RWPE2 (cell line): ENCODE measurements at regions not wholly inside any gene's neighbourhood (a gene's known extent, or its start where the extent isn't known, plus 50 kb on each side); places are given as distances from the start of the nearest gene placed in this dataset.

ENCODE experiments used
- ATAC-seq: fragments of 200-7000 bp; cut with Tn5 transposase; 3 replicates; pipeline ENCODE4 v1.9.1; 2021; ENCODE audit warnings: low read depth
- DNase-seq: peaks from one replicate; pipeline ENCODE4 v3.0.0-alpha.2; 2020; ENCODE audit warnings: low spot score
- H3K27ac ChIP-seq: fragments of 450-650 bp; 2 replicates; pipeline ENCODE4 v1.5.1; 2017; ENCODE audit warnings: mild to moderate bottlenecking; ENCODE audit not compliant: poor library complexity, severe bottlenecking
- H3K27me3 ChIP-seq: fragments of 250-450 bp; sonication (Bioruptor Pico); 2 replicates; pipeline ENCODE4 v1.5.1; 2021; ENCODE audit warnings: mild to moderate bottlenecking, moderate library complexity; ENCODE audit not compliant: insufficient read depth, poor library complexity, severe bottlenecking
- H3K36me3 ChIP-seq: fragments of 250-450 bp; sonication (Bioruptor Pico); 2 replicates; pipeline ENCODE4 v1.5.1; 2020; ENCODE audit warnings: low read depth, mild to moderate bottlenecking, moderate library complexity
- H3K4me1 ChIP-seq: fragments of 250-450 bp; sonication (Bioruptor Pico); 2 replicates; pipeline ENCODE4 v1.5.1; 2021; ENCODE audit warnings: mild to moderate bottlenecking, moderate library complexity; ENCODE audit not compliant: insufficient read depth, poor library complexity, severe bottlenecking
- H3K4me3 ChIP-seq: fragments of 250-450 bp; sonication (Bioruptor Pico); 2 replicates; pipeline ENCODE4 v1.5.1; 2021; ENCODE audit warnings: mild to moderate bottlenecking, moderate library complexity; ENCODE audit not compliant: severe bottlenecking
- H3K9me3 ChIP-seq: fragments of 250-450 bp; sonication (Bioruptor Pico); 2 replicates; pipeline ENCODE4 v1.5.1; 2021; ENCODE audit warnings: mild to moderate bottlenecking, moderate library complexity; ENCODE audit not compliant: severe bottlenecking
- CTCF ChIP-seq: fragments of 450-650 bp; IDR thresholded peaks from one replicate; pipeline ENCODE4 v1.5.1; 2017; ENCODE audit warnings: mild to moderate bottlenecking, moderate library complexity; ENCODE audit not compliant: poor library complexity, severe bottlenecking

DNA sequence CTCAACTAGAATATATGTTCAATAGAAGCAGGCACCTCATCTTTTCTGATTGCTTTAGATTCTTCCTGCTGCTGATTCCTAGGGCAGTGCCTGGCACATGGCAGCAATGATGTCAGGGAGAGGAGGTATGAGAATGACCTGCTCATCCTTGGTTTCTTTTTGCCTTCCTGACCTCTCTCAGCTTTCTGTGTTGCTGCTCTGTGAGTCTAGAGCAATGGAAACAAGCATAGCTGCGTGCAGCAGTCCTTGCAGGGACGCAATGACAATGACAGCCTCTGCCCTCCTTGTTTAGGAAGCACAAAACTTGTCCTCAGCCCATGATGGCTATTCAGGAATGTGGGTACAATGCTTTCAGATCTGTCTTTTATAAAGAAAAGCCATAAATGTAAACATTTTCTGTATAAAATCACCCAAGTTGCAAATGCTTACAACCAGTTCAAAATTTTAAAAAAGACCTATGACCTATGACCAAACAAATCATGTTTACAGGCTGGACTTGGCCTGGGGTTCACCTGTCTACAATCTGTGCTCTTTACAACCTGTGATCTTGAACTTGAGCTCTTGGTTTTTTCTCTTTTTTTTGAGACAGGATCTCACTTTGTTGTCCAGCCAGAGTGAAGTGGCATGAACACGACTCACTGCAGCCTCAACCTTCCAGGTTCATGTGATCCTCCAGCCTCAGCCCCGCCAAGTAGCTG is 549.4 kb upstream of the ATP2B1 start:
- DNase-seq (no peak), ATAC-seq (no peak)
- peaks cover 11% of the 10 kb centered on the region for H3K4me1 ChIP-seq
- no peak for TF ChIP-seq CTCF
- H3K27ac ChIP-seq, result no peak overlapping the region
- no peak overlapping the region for H3K4me3 ChIP-seq
- no peaks in the 10 kb centered on the region for H3K9me3 ChIP-seq
- no peaks in the 10 kb centered on the region for H3K27me3 ChIP-seq
- H3K36me3 ChIP-seq, result no peaks in the 10 kb centered on the region

DNA sequence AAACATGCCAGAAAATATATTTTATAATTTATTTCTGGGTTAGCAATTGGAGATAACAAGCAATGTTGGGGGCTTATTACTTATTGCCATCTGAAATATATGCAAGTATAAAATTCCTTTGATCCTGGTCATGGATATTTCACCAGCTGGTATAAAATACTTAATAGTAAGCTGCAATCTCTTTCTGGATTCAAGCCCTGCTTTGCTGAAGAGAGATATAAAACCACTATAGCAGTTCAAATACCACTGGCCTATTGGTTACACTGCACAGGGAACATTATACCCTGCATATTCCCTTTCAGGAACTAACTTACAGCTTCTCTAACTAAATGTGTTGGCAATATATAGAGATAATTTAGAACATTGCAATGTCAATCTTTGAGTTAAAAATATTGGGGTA is 546.2 kb upstream of the ATP2B1 start:
- H3K4me1 ChIP-seq, result peaks cover 19% of the 10 kb centered on the region
- H3K9me3 ChIP-seq, result no peaks in the 10 kb centered on the region
- TF ChIP-seq CTCF, result no peak
- DNase-seq (no peak), ATAC-seq (no peak)
- no peaks in the 10 kb centered on the region for H3K36me3 ChIP-seq
- H3K27me3 ChIP-seq, result no peaks in the 10 kb centered on the region
- H3K27ac ChIP-seq, result no peak overlapping the region
- no peak overlapping the region for H3K4me3 ChIP-seq

- H3K9me3 ChIP-seq, result no peaks in the 10 kb centered on the region
- peaks cover 19% of the 10 kb centered on the region for H3K4me1 ChIP-seq
- peak; percentile 75 for TF ChIP-seq CTCF
- DNase-seq, result peak; percentile 91
- no peaks in the 10 kb centered on the region for H3K36me3 ChIP-seq
- no peak overlapping the region for H3K4me3 ChIP-seq
- H3K27me3 ChIP-seq, result no peaks in the 10 kb centered on the region
- peak overlapping the region; percentile 40 for H3K27ac ChIP-seq
- peak; percentile 100 for ATAC-seq
Observed at GRCh38 chr12:90253674-90254181, 545.1 kb upstream of the ATP2B1 start.

DNA sequence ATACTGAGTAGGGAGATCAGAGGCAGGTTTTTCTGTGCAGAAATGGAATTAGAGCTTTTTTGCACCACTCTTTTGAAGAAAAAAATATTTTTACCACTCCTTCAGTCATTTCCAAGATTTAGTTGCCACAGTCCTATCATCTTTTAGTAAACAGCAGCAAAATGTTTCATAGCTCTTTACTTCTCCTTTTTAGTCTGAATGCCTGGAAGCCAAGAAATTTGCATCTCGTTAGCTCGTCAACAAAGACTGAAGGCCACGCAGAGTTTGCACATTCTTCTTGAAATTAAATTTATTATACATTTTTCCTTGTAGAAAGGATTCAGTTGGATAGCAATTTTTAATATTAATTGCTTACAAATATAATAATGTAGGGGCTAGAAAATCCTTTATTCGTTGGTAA is 544.5 kb upstream of the ATP2B1 start:
- DNase-seq, result no peak
- peak overlapping the region; percentile 40 for H3K27ac ChIP-seq
- no peaks in the 10 kb centered on the region for H3K27me3 ChIP-seq
- TF ChIP-seq CTCF, result no peak
- no peaks in the 10 kb centered on the region for H3K9me3 ChIP-seq
- H3K36me3 ChIP-seq, result no peaks in the 10 kb centered on the region
- no peak for ATAC-seq
- no peak overlapping the region for H3K4me3 ChIP-seq
- peaks cover 19% of the 10 kb centered on the region for H3K4me1 ChIP-seq

- no peak for DNase-seq
- Histone ChIP-seq H3K4me1 (peaks cover 19% of the 10 kb centered on the region), H3K9me3 (no peaks in the 10 kb centered on the region), H3K27ac (no peak overlapping the region), H3K27me3 (no peaks in the 10 kb centered on the region), H3K36me3 (no peaks in the 10 kb centered on the region), H3K4me3 (no peak overlapping the region)
- no peak for TF ChIP-seq CTCF
- ATAC-seq, result no peak
Observed at GRCh38 chr12:90250766-90251165, 542.1 kb upstream of the ATP2B1 start.
